HCT116 (cell line): ENCODE measurements at regions not wholly inside any gene's neighbourhood (a gene's known extent, or its start where the extent isn't known, plus 50 kb on each side); places are given as distances from the start of the nearest gene placed in this dataset.

ENCODE experiments used
- EZH2 ChIP-seq: fragments of 200-600 bp; sonication (generic); IDR thresholded peaks from 2 replicates; pipeline ENCODE4 v1.6.1; 2017; ENCODE audit warnings: antibody characterized with exemption, mixed run types
- EZH2phosphoT487 ChIP-seq: fragments of 200-600 bp; IDR thresholded peaks from 2 replicates; pipeline ENCODE4 v1.6.1; 2018; ENCODE audit warnings: antibody characterized with exemption, borderline replicate concordance
- POLR2A ChIP-seq: IDR thresholded peaks from 2 replicates; pipeline ENCODE4 v1.7.0; 2011; ENCODE audit warnings: borderline replicate concordance; ENCODE audit not compliant: insufficient read depth, insufficient read length; ENCODE audit errors: extremely low read depth

GRCh38 chr4:126798214-126798613 is 834.5 kb upstream of the INTU start:
- TF ChIP-seq EZH2 (no peak), EZH2phosphoT487 (no peak), POLR2A (no peak)
